ENCODE measurements at regions not wholly inside any gene's neighbourhood (a gene's known extent, or its start where the extent isn't known, plus 50 kb on each side); places are given as distances from the start of the nearest gene placed in this dataset.

- no peak for TF ChIP-seq CTCF (IDR thresholded peaks at IDR 0.05; ENCODE audit: control insufficient read depth, insufficient read depth, low read depth, low read length, missing control alignments)
- no peak overlapping the region for H3K4me3 ChIP-seq (ENCODE audit: control insufficient read depth, low read depth, low read length)
- DNase-seq (ENCODE audit: low read depth): no peak
These were observed 1941.1 kb upstream of the CDH6 start for GRCh38 chr5:29252390-29252789.

- H3K4me3 ChIP-seq (ENCODE audit: control insufficient read depth, low read depth, low read length): no peak overlapping the region
- no peak for DNase-seq (ENCODE audit: low read depth)
- no peak for TF ChIP-seq CTCF (IDR thresholded peaks at IDR 0.05; ENCODE audit: control insufficient read depth, insufficient read depth, low read depth, low read length, missing control alignments)
These were observed 1946.0 kb upstream of the CDH6 start for GRCh38 chr5:29247346-29248028.

GRCh38 chr5:29240379-29240778 is 1953.1 kb upstream of the CDH6 start:
- H3K4me3 ChIP-seq (ENCODE audit: control insufficient read depth, low read depth, low read length): no peak overlapping the region
- DNase-seq (ENCODE audit: low read depth): no peak

GRCh38 chr5:29239606-29240005 is 1953.9 kb upstream of the CDH6 start:
- no peak for DNase-seq (ENCODE audit: low read depth)
- TF ChIP-seq CTCF (IDR thresholded peaks at IDR 0.05; ENCODE audit: control insufficient read depth, insufficient read depth, low read depth, low read length, missing control alignments): no peak
- H3K4me3 ChIP-seq (ENCODE audit: control insufficient read depth, low read depth, low read length): no peak overlapping the region

More at GRCh38 chr5:29240379-29240778, 1953.1 kb upstream of the CDH6 start:
- no peak for TF ChIP-seq CTCF (IDR thresholded peaks at IDR 0.05; ENCODE audit: control insufficient read depth, insufficient read depth, low read depth, low read length, missing control alignments)

- DNase-seq (ENCODE audit: low read depth): no peak
- no peak overlapping the region for H3K4me3 ChIP-seq (ENCODE audit: control insufficient read depth, low read depth, low read length)
- TF ChIP-seq CTCF (IDR thresholded peaks at IDR 0.05; ENCODE audit: control insufficient read depth, insufficient read depth, low read depth, low read length, missing control alignments): no peak
These were observed 1955.4 kb upstream of the CDH6 start for GRCh38 chr5:29238115-29238514.

GRCh38 chr5:29231154-29231553 is 1962.3 kb upstream of the CDH6 start:
- no peak overlapping the region for H3K4me3 ChIP-seq (ENCODE audit: control insufficient read depth, low read depth, low read length)
- TF ChIP-seq CTCF (IDR thresholded peaks at IDR 0.05; ENCODE audit: control insufficient read depth, insufficient read depth, low read depth, low read length, missing control alignments): no peak

More at GRCh38 chr5:29231154-29231553, 1962.3 kb upstream of the CDH6 start:
- no peak for DNase-seq (ENCODE audit: low read depth)

All from AG09309 (cell line).